Retinal pigment epithelial cell (primary cell): ENCODE measurements at regions not wholly inside any gene's neighbourhood (a gene's known extent, or its start where the extent isn't known, plus 50 kb on each side); places are given as distances from the start of the nearest gene placed in this dataset.
"Not testable (repeated sequence)": the region's sequence is repeated elsewhere in the genome, so short reads cannot be mapped to it uniquely, and the experiment has no call there.

Experiments
- DNase-seq: peaks from one replicate; pipeline ENCODE4 v3.0.0-alpha.2; 2010; ENCODE audit warnings: low read depth
- H3K4me3 ChIP-seq: 2 replicates; pipeline ENCODE4 v1.5.1; 2011; ENCODE audit warnings: mild to moderate bottlenecking, low read length, control low read depth, moderate library complexity
- TF ChIP-seq, protein P1 (sequence below): conservative IDR thresholded peaks from 2 replicates; pipeline ENCODE4 v1.5.1; 2011; ENCODE audit warnings: low read depth, low read length, control low read depth, inconsistent platforms

DNA sequence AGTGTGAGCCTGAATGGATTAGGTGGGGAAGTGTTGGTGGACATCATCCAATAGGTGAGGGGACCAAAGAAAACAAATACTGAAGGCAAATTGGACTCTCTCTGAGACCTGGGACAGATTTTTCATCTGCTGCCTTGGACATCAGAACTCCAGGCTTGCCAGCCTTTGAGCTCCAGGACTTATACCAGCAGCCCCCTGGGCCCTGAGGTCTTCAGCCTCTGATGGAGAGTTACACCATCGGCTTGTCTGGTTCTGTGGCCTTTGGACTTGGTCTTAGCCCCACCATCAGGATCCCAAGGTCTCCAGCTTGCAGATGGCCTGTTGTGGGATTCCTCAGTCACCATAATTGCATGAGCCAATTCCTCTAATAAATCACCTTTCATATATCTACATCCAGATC lies 80.8 kb upstream of the SLC8A3 start:
- TF ChIP-seq, protein P1, sequence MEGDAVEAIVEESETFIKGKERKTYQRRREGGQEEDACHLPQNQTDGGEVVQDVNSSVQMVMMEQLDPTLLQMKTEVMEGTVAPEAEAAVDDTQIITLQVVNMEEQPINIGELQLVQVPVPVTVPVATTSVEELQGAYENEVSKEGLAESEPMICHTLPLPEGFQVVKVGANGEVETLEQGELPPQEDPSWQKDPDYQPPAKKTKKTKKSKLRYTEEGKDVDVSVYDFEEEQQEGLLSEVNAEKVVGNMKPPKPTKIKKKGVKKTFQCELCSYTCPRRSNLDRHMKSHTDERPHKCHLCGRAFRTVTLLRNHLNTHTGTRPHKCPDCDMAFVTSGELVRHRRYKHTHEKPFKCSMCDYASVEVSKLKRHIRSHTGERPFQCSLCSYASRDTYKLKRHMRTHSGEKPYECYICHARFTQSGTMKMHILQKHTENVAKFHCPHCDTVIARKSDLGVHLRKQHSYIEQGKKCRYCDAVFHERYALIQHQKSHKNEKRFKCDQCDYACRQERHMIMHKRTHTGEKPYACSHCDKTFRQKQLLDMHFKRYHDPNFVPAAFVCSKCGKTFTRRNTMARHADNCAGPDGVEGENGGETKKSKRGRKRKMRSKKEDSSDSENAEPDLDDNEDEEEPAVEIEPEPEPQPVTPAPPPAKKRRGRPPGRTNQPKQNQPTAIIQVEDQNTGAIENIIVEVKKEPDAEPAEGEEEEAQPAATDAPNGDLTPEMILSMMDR: no peak
- no peak for DNase-seq
- H3K4me3 ChIP-seq: no peak overlapping the region

DNA sequence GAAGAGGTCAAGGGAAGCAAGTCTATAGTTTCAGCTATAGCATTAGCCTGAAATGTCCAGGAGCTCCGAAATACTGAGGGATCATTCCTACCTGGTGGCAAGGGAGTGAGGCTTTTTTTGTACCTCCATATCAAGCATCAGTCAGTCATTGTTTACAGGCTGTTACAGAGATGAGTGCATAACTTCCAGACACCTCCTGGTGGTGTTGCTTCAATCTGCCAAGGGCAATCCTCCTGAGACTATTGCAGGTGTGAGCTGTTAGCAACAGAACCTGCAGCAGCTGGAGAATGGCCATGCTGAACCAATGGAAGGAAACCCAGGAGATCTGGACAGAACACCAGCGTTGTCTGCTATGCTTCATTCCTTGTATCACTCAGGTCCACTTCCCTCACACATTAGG lies 80.0 kb upstream of the SLC8A3 start:
- TF ChIP-seq, protein P1: no peak
- DNase-seq: no peak
- no peak overlapping the region for H3K4me3 ChIP-seq

DNA sequence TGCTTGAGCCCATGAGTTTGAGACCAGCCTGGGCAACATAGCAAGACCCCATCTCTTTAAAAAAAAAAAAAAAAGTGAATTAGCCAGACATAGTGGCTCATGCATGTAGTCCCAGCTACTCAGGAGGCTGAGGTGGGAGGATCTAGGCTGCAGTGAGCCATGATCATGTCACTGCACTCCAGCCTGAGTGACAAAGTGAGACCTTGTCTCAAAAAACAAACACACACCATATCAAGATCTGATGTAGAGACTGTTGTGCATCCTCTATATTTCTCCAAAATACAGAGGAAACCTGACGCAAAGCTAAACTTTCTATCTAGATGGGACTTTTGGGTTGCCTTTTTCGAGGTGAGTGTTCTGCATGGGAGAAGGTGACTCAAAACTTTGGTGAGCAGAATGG lies 77.4 kb upstream of the SLC8A3 start:
- DNase-seq: no peak
- TF ChIP-seq, protein P1: no peak
- H3K4me3 ChIP-seq: no peak overlapping the region

DNA sequence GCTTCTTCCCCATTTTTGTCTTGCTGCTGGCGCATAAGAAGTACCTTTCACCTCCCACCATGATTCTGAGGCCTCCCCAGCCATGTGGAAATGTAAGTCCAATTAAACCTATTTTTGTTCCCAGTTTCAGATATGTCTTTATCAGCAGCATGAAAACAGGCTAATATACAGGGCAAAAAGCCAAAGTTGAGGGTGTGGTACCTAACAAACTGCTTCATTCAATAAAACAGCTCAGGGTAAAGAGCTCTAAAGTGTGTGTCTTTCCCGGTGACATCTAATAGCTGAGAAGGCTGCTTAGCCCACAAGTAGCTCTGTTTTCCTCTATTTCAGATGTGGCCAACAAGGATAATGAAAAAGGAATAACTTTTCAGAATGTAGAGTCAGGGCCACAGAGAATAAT lies 76.7 kb upstream of the SLC8A3 start:
- no peak for DNase-seq
- TF ChIP-seq, protein P1: no peak
- no peak overlapping the region for H3K4me3 ChIP-seq

DNA sequence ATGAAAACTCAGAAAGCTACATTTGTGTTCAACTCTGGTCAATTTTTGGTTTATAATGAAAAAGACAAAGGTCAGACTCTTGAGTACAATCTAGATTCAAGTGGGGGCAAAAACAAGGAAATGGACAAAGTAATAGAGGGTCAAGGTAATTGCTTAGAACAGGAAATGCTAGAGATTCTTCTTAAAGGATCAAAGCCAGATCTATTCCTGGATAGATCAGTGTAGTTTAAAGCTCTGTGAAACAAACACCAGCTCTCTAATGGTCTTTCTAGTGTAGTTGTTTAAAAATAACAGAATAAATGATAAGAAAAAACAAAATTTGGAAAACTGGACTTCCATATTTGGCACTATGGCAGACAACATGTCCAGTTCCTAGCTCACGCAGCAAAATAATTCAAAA lies 70.7 kb upstream of the SLC8A3 start:
- no peak for DNase-seq
- H3K4me3 ChIP-seq: no peak overlapping the region
- TF ChIP-seq, protein P1: no peak

DNA sequence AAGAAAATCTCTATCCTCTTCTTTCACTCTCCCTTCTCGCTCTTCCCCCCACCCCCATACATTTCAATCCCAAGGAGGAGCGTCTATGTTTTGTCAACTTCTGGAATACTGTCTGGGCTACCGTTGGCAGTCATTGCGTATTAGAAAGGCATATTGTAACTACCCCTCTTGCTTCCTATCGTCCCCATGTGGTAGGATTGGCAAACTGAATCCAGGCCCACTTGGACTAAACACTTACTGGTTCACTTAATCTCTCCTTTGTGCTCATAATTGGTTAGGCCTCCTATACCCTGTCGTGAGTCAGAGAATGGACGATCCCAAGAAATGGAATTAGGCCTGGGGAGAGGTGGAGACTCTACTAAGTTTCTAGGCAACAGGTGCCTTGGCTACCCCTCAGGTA lies 68.8 kb upstream of the SLC8A3 start:
- TF ChIP-seq, protein P1: peak; percentile 38
- H3K4me3 ChIP-seq: no peak overlapping the region
- DNase-seq: no peak

DNA sequence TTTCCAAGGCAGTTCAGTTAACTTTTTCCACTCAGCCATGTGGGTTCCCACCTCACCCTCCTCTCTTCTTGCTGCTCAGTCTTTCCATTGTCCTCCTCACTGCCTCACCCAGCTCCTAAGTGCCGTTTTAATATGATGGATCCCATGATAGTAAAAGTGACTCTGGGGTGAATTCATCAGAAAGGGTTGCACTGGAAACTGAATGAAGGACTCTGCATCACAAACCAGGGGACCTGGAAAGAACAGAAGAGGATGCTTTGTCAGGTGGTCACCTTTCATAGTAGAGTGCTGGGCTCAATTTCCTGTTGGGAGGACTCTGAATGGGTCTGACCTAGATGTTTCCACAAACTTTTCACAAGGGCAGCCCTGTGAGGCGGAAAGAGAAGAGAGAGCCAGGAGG lies 67.8 kb upstream of the SLC8A3 start:
- H3K4me3 ChIP-seq: no peak overlapping the region
- TF ChIP-seq, protein P1: no peak
- no peak for DNase-seq

DNA sequence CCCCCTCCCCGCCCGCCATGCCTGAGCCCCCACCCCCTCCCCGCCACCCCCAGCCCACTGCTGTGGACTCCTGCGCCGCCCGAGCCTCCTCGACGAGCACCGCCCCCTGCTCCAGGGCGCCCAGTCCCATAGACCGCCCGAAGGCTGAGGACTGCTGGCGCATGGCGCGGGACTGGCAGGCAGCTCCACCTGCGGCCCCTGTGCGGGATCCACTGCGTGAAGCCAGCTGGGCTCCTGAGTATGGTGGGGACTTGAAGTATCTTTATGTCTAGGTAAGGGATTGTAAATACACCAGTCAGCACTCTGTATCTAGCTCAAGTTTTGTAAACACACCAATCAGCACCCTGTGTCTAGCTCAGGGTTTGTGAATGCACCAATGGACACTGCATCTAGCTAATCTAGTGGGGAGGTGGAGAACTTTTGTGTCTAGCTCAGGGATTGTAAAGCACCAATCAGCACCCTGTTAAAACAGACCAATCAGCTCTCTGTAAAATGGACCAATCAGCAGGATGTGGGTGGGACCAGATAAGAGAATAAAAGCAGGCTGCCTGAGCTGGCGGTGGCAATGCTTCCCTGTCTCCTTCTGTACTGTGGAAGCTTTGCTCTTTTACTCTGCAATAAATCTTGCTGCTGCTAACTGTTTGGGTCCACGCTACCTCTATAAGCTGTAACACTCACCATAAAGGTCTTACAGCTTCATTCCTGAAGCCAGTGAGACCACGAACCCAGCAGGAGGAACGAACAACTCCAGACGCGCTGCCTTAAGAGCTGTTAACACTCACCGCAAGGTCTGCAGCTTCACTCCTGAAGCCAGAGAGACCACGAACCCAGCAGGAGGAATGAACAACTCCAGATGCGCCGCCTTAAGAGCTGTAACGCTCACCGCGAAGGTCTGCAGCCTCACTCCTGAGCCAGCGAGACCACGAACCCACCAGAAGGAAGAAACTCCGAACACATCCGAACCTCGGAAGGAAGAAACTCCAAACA lies 66.6 kb upstream of the SLC8A3 start:
- not testable (repeated sequence) for DNase-seq
- peak overlapping the region; percentile 30 for H3K4me3 ChIP-seq
